Keratinocyte (primary cell): ENCODE measurements at regions not wholly inside any gene's neighbourhood (a gene's known extent, or its start where the extent isn't known, plus 50 kb on each side); places are given as distances from the start of the nearest gene placed in this dataset.

Experiments
- CTCF ChIP-seq, 3 experiments: IDR thresholded peaks in 1 of 3; conservative IDR thresholded peaks in 1 of 3; optimal IDR thresholded peaks in 1 of 3; 2 replicates in 2 of 3; 3 replicates in 1 of 3; pipeline versions ENCODE3 to v1.5.1; 2011; ENCODE audit warnings: low read length in 3 of 3, mild to moderate bottlenecking in 3 of 3, moderate library complexity in 2 of 3, control low read depth in 1 of 3, inconsistent platforms in 1 of 3; ENCODE audit not compliant: insufficient read depth in 2 of 3; ENCODE audit errors: extremely low read depth in 1 of 3
- EZH2 ChIP-seq: IDR thresholded peaks from one replicate; pipeline ENCODE4 v1.6.1; 2012; ENCODE audit warnings: inconsistent platforms, mild to moderate bottlenecking, low read length, moderate library complexity

- TF ChIP-seq CTCF (optimal IDR thresholded peaks at IDR 0.05 in 1 of 3, IDR thresholded peaks at IDR 0.05 in 1 of 3, conservative IDR thresholded peaks at IDR 0.05 in 1 of 3; ENCODE audit: extremely low read depth in 1 of 3, insufficient read depth in 2 of 3, low read length in 3 of 3) (no peak), EZH2 (no peak)
These were observed 344.2 kb upstream of the ROPN1 start for GRCh38 chr3:124336067-124336656.
